Stimulated activated CD8-positive, alpha-beta memory T cell treated with anti-CD3 and anti-CD28 coated beads, Interleukin-12 subunit alpha, Interleukin-12 subunit beta, amount 100 ng/mL, for 24 hours (primary cell): ENCODE measurements at regions not wholly inside any gene's neighbourhood (a gene's known extent, or its start where the extent isn't known, plus 50 kb on each side); places are given as distances from the start of the nearest gene placed in this dataset.

Experiments used
- DNase-seq: peaks from one replicate; pipeline ENCODE4 v3.0.0-alpha.2; 2020; ENCODE audit errors: extremely low read depth

DNA sequence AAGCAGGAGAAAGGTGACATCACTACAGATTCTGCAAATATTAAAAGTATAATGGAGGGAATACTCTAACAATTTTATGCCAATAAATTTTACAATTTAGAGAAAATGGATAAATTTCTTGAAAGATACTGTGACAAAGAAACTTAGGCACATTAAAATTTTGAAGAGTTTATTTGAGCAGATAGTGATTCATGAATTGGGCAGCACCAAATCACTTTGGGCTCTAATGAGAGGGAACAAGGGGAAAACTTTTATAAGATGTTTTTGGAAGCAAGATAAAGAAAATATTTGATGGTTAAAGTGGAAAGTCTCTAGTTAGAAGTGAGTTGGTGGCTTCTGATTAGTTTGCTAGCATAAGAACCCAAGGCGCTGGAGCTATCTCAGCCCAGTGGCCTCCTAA lies 55.2 kb upstream of the FMN2 start:
- no peak for DNase-seq
